ENCODE measurements at regions not wholly inside any gene's neighbourhood (a gene's known extent, or its start where the extent isn't known, plus 50 kb on each side); places are given as distances from the start of the nearest gene placed in this dataset.
"Not testable (repeated sequence)": the region's sequence is repeated elsewhere in the genome, so short reads cannot be mapped to it uniquely, and the experiment has no call there.

- no peak for DNase-seq
Observed at GRCh38 chr13:88246239-88246638, 575.1 kb downstream of the SLITRK5 start.

GRCh38 chr13:88248393-88248792 lies 577.2 kb downstream of the SLITRK5 start:
- no peak for DNase-seq

GRCh38 chr13:88257706-88258105 lies 586.5 kb downstream of the SLITRK5 start:
- DNase-seq, result no peak

- no peak for DNase-seq
Observed at GRCh38 chr13:88263808-88264207, 592.6 kb downstream of the SLITRK5 start.

GRCh38 chr13:88281841-88282240 lies 610.7 kb downstream of the SLITRK5 start:
- DNase-seq, result peak; percentile 66

GRCh38 chr13:88285329-88285728 lies 614.2 kb downstream of the SLITRK5 start:
- DNase-seq, result no peak

- DNase-seq, result peak; percentile 14
Observed at GRCh38 chr13:88288326-88288725, 617.2 kb downstream of the SLITRK5 start.

GRCh38 chr13:88291731-88292130 lies 620.6 kb downstream of the SLITRK5 start:
- not testable (repeated sequence) for DNase-seq

- no peak for DNase-seq
Observed at GRCh38 chr13:88294368-88294767, 623.2 kb downstream of the SLITRK5 start.

GRCh38 chr13:88303157-88303556 lies 632.0 kb downstream of the SLITRK5 start:
- DNase-seq, result no peak

GRCh38 chr13:88303605-88304004 lies 632.4 kb downstream of the SLITRK5 start:
- DNase-seq, result no peak

- DNase-seq, result no peak
Observed at GRCh38 chr13:88314496-88314895, 643.3 kb downstream of the SLITRK5 start.

- no peak for DNase-seq
Observed at GRCh38 chr13:88329066-88329465, 657.9 kb downstream of the SLITRK5 start.

- no peak for DNase-seq
Observed at GRCh38 chr13:88339271-88339741, 668.1 kb downstream of the SLITRK5 start.

- DNase-seq, result no peak
Observed at GRCh38 chr13:88345171-88345847, 674.1 kb downstream of the SLITRK5 start.

GRCh38 chr13:88360761-88361160 lies 689.6 kb downstream of the SLITRK5 start:
- DNase-seq, result no peak

GRCh38 chr13:88369866-88370265 lies 698.7 kb downstream of the SLITRK5 start:
- no peak for DNase-seq

GRCh38 chr13:88376760-88377388 lies 705.7 kb downstream of the SLITRK5 start:
- DNase-seq, result no peak

- no peak for DNase-seq
Observed at GRCh38 chr13:88377852-88378251, 706.7 kb downstream of the SLITRK5 start.

- DNase-seq, result no peak
Observed at GRCh38 chr13:88384542-88384941, 713.4 kb downstream of the SLITRK5 start.

- DNase-seq, result no peak
Observed at GRCh38 chr13:88395804-88396203, 724.6 kb downstream of the SLITRK5 start.

GRCh38 chr13:88411696-88412095 lies 740.5 kb downstream of the SLITRK5 start:
- no peak for DNase-seq

GRCh38 chr13:88417801-88418200 lies 746.6 kb downstream of the SLITRK5 start:
- no peak for DNase-seq

- no peak for DNase-seq
Observed at GRCh38 chr13:88424463-88424862, 753.3 kb downstream of the SLITRK5 start.

Data from tongue (tissue), 1 donor.